Neural cell (in vitro differentiated cells): ENCODE measurements at regions not wholly inside any gene's neighbourhood (a gene's known extent, or its start where the extent isn't known, plus 50 kb on each side); places are given as distances from the start of the nearest gene placed in this dataset.
"Not testable (repeated sequence)": the region's sequence is repeated elsewhere in the genome, so short reads cannot be mapped to it uniquely, and the experiment has no call there.

Source experiments
- EP300 ChIP-seq: fragments of 450-650 bp; conservative IDR thresholded peaks from 2 replicates; pipeline ENCODE4 v1.6.1; 2014; ENCODE audit warnings: antibody characterized with exemption, mild to moderate bottlenecking, moderate library complexity; ENCODE audit not compliant: poor library complexity, severe bottlenecking
- EZH2 ChIP-seq: fragments of 200-600, 300-800 bp; shearing (Covaris generic), sonication (generic); IDR thresholded peaks from 2 replicates; pipeline ENCODE4 v1.6.1; 2014; ENCODE audit warnings: antibody characterized with exemption, low read length, borderline replicate concordance, mild to moderate bottlenecking; ENCODE audit not compliant: insufficient read depth, poor library complexity, severe bottlenecking
- RAD21 ChIP-seq: fragments of 450-650 bp; conservative IDR thresholded peaks from 2 replicates; pipeline ENCODE4 v1.6.1; 2014; ENCODE audit warnings: antibody characterized with exemption, mild to moderate bottlenecking, moderate library complexity
- TAF1 ChIP-seq: IDR thresholded peaks from 2 replicates; pipeline ENCODE4 v1.6.1; 2012; ENCODE audit warnings: low read depth
- TF ChIP-seq, protein P1 (sequence below): fragments of 450-650 bp; IDR thresholded peaks from 2 replicates; pipeline ENCODE4 v1.5.1; 2014; ENCODE audit warnings: antibody characterized with exemption, mild to moderate bottlenecking, moderate library complexity; ENCODE audit not compliant: poor library complexity, severe bottlenecking

DNA sequence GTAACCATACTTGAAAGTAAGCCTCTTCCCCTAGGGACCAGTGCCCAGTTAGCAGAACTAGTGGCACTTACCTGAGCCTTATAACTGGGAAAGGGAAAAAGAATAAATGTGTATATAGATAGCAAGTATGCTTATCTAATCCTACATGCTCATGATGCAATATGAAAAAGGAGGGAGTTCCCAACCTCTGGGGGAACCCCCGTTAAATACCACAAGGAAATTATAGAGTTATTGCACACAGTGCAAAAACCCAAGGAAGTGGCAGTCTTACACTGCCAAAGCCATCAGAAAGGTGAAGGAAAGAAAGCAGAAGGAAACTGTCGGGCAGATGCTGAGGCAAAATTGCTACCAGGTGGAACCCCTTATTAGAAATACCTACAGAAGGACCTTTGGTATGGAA is 92.2 kb downstream of the VCY start:
- TF ChIP-seq, protein P1, sequence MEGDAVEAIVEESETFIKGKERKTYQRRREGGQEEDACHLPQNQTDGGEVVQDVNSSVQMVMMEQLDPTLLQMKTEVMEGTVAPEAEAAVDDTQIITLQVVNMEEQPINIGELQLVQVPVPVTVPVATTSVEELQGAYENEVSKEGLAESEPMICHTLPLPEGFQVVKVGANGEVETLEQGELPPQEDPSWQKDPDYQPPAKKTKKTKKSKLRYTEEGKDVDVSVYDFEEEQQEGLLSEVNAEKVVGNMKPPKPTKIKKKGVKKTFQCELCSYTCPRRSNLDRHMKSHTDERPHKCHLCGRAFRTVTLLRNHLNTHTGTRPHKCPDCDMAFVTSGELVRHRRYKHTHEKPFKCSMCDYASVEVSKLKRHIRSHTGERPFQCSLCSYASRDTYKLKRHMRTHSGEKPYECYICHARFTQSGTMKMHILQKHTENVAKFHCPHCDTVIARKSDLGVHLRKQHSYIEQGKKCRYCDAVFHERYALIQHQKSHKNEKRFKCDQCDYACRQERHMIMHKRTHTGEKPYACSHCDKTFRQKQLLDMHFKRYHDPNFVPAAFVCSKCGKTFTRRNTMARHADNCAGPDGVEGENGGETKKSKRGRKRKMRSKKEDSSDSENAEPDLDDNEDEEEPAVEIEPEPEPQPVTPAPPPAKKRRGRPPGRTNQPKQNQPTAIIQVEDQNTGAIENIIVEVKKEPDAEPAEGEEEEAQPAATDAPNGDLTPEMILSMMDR, result not testable (repeated sequence)
- not testable (repeated sequence) for TF ChIP-seq EZH2, RAD21, TAF1, EP300
